Suprapubic skin (tissue), 4 donors: ENCODE measurements at regions not wholly inside any gene's neighbourhood (a gene's known extent, or its start where the extent isn't known, plus 50 kb on each side); places are given as distances from the start of the nearest gene placed in this dataset.

Experiments used
- CTCF ChIP-seq, 2 donors: fragments of 200-600 bp in 1 of 2; fragments of 450-650 bp in 1 of 2; sonication (generic) in 1 of 2; IDR thresholded peaks; one replicate each; pipeline ENCODE4 v1.5.1; 2016 to 2019; ENCODE audit warnings: antibody characterized with exemption in 2 of 2, mild to moderate bottlenecking in 1 of 2, moderate library complexity in 1 of 2
- POLR2A ChIP-seq, 2 donors: fragments of 450-650 bp; IDR thresholded peaks; one replicate each; pipeline ENCODE4 v1.6.1; 2017; ENCODE audit warnings: antibody characterized with exemption in 2 of 2, mild to moderate bottlenecking in 2 of 2, moderate library complexity in 2 of 2
- POLR2AphosphoS5 ChIP-seq, 3 donors: sonication (generic); formaldehyde crosslinking; IDR thresholded peaks; one replicate each; pipeline ENCODE4 v1.6.1; 2017; ENCODE audit warnings: antibody characterized with exemption in 3 of 3

GRCh38 chr13:109326601-109327000 lies 459.8 kb downstream of the IRS2 start:
- TF ChIP-seq POLR2AphosphoS5 (IDR thresholded peaks at IDR 0.05) (no peak), CTCF (IDR thresholded peaks at IDR 0.05) (no peak), POLR2A (IDR thresholded peaks at IDR 0.05) (no peak)
